EH (cell line): ENCODE measurements at regions not wholly inside any gene's neighbourhood (a gene's known extent, or its start where the extent isn't known, plus 50 kb on each side); places are given as distances from the start of the nearest gene placed in this dataset.
A peak's percentile ranks its signal among the peaks of the same experiment; 100 is the strongest.
"Not testable (repeated sequence)": the region's sequence is repeated elsewhere in the genome, so short reads cannot be mapped to it uniquely, and the experiment has no call there.

Source experiments
- DNase-seq: peaks from one replicate; pipeline ENCODE4 v3.0.0-alpha.2; 2015; ENCODE audit warnings: low read depth

GRCh38 chr6:116982401-116982800 lies 105.4 kb downstream of the RFX6 start:
- DNase-seq, result no peak

- no peak for DNase-seq
These were observed 106.3 kb downstream of the RFX6 start for GRCh38 chr6:116983375-116983774.

GRCh38 chr6:116986819-116987218 lies 109.8 kb downstream of the RFX6 start:
- no peak for DNase-seq

- DNase-seq, result no peak
These were observed 113.6 kb downstream of the RFX6 start for GRCh38 chr6:116990679-116991078.

- no peak for DNase-seq
These were observed 115.5 kb downstream of the RFX6 start for GRCh38 chr6:116992546-116992945.

- DNase-seq, result no peak
These were observed 117.4 kb downstream of the RFX6 start for GRCh38 chr6:116994447-116994846.

- DNase-seq, result no peak
These were observed 119.8 kb downstream of the RFX6 start for GRCh38 chr6:116996842-116997241.

GRCh38 chr6:116997496-116997895 lies 120.5 kb downstream of the RFX6 start:
- DNase-seq, result no peak

GRCh38 chr6:117007659-117008058 lies 130.6 kb downstream of the RFX6 start:
- no peak for DNase-seq

GRCh38 chr6:117008618-117009017 lies 131.6 kb downstream of the RFX6 start:
- DNase-seq, result no peak

GRCh38 chr6:117014641-117015473 lies 137.8 kb downstream of the RFX6 start:
- not testable (repeated sequence) for DNase-seq

GRCh38 chr6:117015474-117015804 lies 138.4 kb downstream of the RFX6 start:
- not testable (repeated sequence) for DNase-seq

- DNase-seq, result peak; percentile 77
These were observed 141.7 kb downstream of the RFX6 start for GRCh38 chr6:117018771-117019170.

GRCh38 chr6:117022774-117023173 lies 145.7 kb downstream of the RFX6 start:
- peak; percentile 12 for DNase-seq

- DNase-seq, result peak; percentile 1
These were observed 148.3 kb downstream of the RFX6 start for GRCh38 chr6:117025310-117025709.

- no peak for DNase-seq
These were observed 151.2 kb downstream of the RFX6 start for GRCh38 chr6:117028256-117028655.

- no peak for DNase-seq
These were observed 157.5 kb downstream of the RFX6 start for GRCh38 chr6:117034547-117034946.

GRCh38 chr6:117034971-117035370 lies 157.9 kb downstream of the RFX6 start:
- no peak for DNase-seq

GRCh38 chr6:117050301-117050700 lies 173.3 kb downstream of the RFX6 start:
- DNase-seq, result no peak

GRCh38 chr6:117072134-117072533 lies 193.2 kb upstream of the VGLL2 start:
- DNase-seq, result no peak

- no peak for DNase-seq
These were observed 192.6 kb upstream of the VGLL2 start for GRCh38 chr6:117072781-117073180.

- DNase-seq, result no peak
These were observed 190.7 kb upstream of the VGLL2 start for GRCh38 chr6:117074672-117075071.

- no peak for DNase-seq
These were observed 190.1 kb upstream of the VGLL2 start for GRCh38 chr6:117075218-117075617.

GRCh38 chr6:117076076-117076475 lies 189.3 kb upstream of the VGLL2 start:
- no peak for DNase-seq
